ENCODE measurements at regions not wholly inside any gene's neighbourhood (a gene's known extent, or its start where the extent isn't known, plus 50 kb on each side); places are given as distances from the start of the nearest gene placed in this dataset.

GRCh38 chr2:204332706-204333105 lies 212.6 kb upstream of the PARD3B start:
- Histone ChIP-seq H3K36me3 (ENCODE audit: control insufficient read depth, insufficient read depth, low read length) (no peaks in the 10 kb centered on the region), H3K27me3 (ENCODE audit: control insufficient read depth, insufficient read depth, low read length) (no peaks in the 10 kb centered on the region), H3K4me3 (ENCODE audit: low read depth, low read length) (no peak overlapping the region)
- no peak for DNase-seq (ENCODE audit: low read depth)
- FAIRE-seq = no peak
- no peak for TF ChIP-seq CTCF (IDR thresholded peaks at IDR 0.05; ENCODE audit: insufficient read depth, low read length, severe bottlenecking)

GRCh38 chr2:204333861-204334260 lies 211.4 kb upstream of the PARD3B start:
- no peaks in the 10 kb centered on the region for H3K27me3 ChIP-seq (ENCODE audit: control insufficient read depth, insufficient read depth, low read length)
- H3K4me3 ChIP-seq (ENCODE audit: low read depth, low read length) = no peak overlapping the region
- TF ChIP-seq CTCF (IDR thresholded peaks at IDR 0.05; ENCODE audit: insufficient read depth, low read length, severe bottlenecking) = no peak
- FAIRE-seq = no peak
- DNase-seq (ENCODE audit: low read depth) = no peak
- no peaks in the 10 kb centered on the region for H3K36me3 ChIP-seq (ENCODE audit: control insufficient read depth, insufficient read depth, low read length)

GRCh38 chr2:204335451-204336058 lies 209.7 kb upstream of the PARD3B start:
- no peak overlapping the region for H3K4me3 ChIP-seq (ENCODE audit: low read depth, low read length)
- H3K36me3 ChIP-seq (ENCODE audit: control insufficient read depth, insufficient read depth, low read length) = no peaks in the 10 kb centered on the region
- FAIRE-seq (no peak), DNase-seq (ENCODE audit: low read depth) (peak; percentile 40)
- no peaks in the 10 kb centered on the region for H3K27me3 ChIP-seq (ENCODE audit: control insufficient read depth, insufficient read depth, low read length)
- TF ChIP-seq CTCF (IDR thresholded peaks at IDR 0.05; ENCODE audit: insufficient read depth, low read length, severe bottlenecking) = no peak

- no peak for FAIRE-seq
- Histone ChIP-seq H3K4me3 (ENCODE audit: low read depth, low read length) (no peak overlapping the region), H3K27me3 (ENCODE audit: control insufficient read depth, insufficient read depth, low read length) (no peaks in the 10 kb centered on the region), H3K36me3 (ENCODE audit: control insufficient read depth, insufficient read depth, low read length) (no peaks in the 10 kb centered on the region)
- no peak for TF ChIP-seq CTCF (IDR thresholded peaks at IDR 0.05; ENCODE audit: insufficient read depth, low read length, severe bottlenecking)
- no peak for DNase-seq (ENCODE audit: low read depth)
These were observed 209.0 kb upstream of the PARD3B start for GRCh38 chr2:204336153-204336744.

GRCh38 chr2:204337638-204338037 lies 207.6 kb upstream of the PARD3B start:
- Histone ChIP-seq H3K4me3 (ENCODE audit: low read depth, low read length) (no peak overlapping the region), H3K27me3 (ENCODE audit: control insufficient read depth, insufficient read depth, low read length) (no peaks in the 10 kb centered on the region), H3K36me3 (ENCODE audit: control insufficient read depth, insufficient read depth, low read length) (no peaks in the 10 kb centered on the region)
- TF ChIP-seq CTCF (IDR thresholded peaks at IDR 0.05; ENCODE audit: insufficient read depth, low read length, severe bottlenecking) = no peak
- FAIRE-seq = no peak
- DNase-seq (ENCODE audit: low read depth) = no peak
